Mesothelial cell of epicardium (in vitro differentiated cells): ENCODE measurements at regions not wholly inside any gene's neighbourhood (a gene's known extent, or its start where the extent isn't known, plus 50 kb on each side); places are given as distances from the start of the nearest gene placed in this dataset.

ENCODE experiments used
- DNase-seq, 2 experiments: peaks; one replicate each; pipeline ENCODE4 v3.0.0; 2021; ENCODE audit warnings: low spot score in 2 of 2; ENCODE audit not compliant: unreplicated experiment in 2 of 2
- H3K27ac Mint-ChIP-seq: 2 replicates; pipeline ENCODE4 v1.8.0; 2021; ENCODE audit warnings: mixed read lengths
- H3K27me3 Mint-ChIP-seq: 2 replicates; pipeline ENCODE4 v1.8.0; 2021; ENCODE audit warnings: low read depth, mixed read lengths
- H3K36me3 Mint-ChIP-seq: 2 replicates; pipeline ENCODE4 v1.8.0; 2021; ENCODE audit warnings: mixed read lengths
- H3K4me1 Mint-ChIP-seq: 2 replicates; pipeline ENCODE4 v1.8.0; 2021; ENCODE audit warnings: mixed read lengths
- H3K4me3 Mint-ChIP-seq: 2 replicates; pipeline ENCODE4 v1.8.0; 2021; ENCODE audit warnings: mild to moderate bottlenecking, moderate library complexity, mixed read lengths
- H3K9me3 Mint-ChIP-seq: 2 replicates; pipeline ENCODE4 v1.8.0; 2021; ENCODE audit warnings: mixed read lengths
- TF ChIP-seq, protein P1 (sequence below): fragments of 200-600 bp; sonication (generic); IDR thresholded peaks from one replicate; pipeline ENCODE4 v1.5.0; 2021; ENCODE audit warnings: antibody characterized with exemption; ENCODE audit not compliant: unreplicated experiment

DNA sequence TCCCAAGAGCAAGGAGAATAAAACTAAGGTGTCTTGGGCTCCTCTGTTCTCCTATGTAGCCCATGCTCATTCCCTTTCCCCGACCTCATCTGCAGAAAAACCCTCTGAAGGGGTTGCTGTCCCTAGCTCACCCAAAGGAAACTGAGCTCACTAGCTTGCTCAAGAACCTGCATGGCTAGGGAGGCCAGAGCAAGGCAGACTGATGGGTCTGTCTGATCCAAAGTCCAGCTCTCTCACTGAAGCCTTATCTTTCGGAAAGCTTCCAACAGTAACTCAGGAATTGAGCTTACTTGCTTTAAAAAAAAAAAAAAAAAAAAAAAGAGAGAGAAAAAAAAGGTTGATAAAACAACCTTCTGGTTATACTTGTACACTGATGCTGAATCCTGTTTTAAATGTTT is 141.4 kb upstream of the TOPAZ1 start:
- peaks cover 42% of the 10 kb centered on the region for H3K27me3 Mint-ChIP-seq
- H3K9me3 Mint-ChIP-seq, result peaks cover 3% of the 10 kb centered on the region
- H3K36me3 Mint-ChIP-seq, result no peaks in the 10 kb centered on the region

DNA sequence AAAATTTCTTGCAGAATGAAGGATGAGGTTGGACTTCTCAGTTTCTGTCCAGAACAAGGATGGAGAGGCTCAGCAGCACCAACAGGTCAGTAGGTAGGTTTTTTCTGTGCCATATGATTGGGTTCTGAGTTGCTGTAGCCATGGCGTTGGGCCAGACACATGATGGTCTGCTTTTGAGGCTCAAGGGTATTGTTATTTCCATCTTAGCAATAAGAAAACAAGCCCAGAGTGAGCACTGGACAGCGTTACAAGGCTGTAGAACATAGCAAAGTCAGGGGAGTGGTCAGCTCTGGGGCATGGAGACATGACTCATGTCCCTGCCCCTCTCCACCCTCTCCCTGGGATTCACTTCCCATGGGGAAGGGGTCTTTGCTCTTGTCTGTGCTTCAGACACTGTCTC is 137.6 kb upstream of the TOPAZ1 start:
- H3K27ac Mint-ChIP-seq, result no peak overlapping the region

More for the DNA sequence above, 141.4 kb upstream of the TOPAZ1 start:
- no peak overlapping the region for H3K27ac Mint-ChIP-seq
- TF ChIP-seq, protein P1, sequence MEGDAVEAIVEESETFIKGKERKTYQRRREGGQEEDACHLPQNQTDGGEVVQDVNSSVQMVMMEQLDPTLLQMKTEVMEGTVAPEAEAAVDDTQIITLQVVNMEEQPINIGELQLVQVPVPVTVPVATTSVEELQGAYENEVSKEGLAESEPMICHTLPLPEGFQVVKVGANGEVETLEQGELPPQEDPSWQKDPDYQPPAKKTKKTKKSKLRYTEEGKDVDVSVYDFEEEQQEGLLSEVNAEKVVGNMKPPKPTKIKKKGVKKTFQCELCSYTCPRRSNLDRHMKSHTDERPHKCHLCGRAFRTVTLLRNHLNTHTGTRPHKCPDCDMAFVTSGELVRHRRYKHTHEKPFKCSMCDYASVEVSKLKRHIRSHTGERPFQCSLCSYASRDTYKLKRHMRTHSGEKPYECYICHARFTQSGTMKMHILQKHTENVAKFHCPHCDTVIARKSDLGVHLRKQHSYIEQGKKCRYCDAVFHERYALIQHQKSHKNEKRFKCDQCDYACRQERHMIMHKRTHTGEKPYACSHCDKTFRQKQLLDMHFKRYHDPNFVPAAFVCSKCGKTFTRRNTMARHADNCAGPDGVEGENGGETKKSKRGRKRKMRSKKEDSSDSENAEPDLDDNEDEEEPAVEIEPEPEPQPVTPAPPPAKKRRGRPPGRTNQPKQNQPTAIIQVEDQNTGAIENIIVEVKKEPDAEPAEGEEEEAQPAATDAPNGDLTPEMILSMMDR, result no peak
- no peak for DNase-seq
- no peak overlapping the region for H3K4me3 Mint-ChIP-seq
- H3K4me1 Mint-ChIP-seq, result peaks cover 6% of the 10 kb centered on the region

DNA sequence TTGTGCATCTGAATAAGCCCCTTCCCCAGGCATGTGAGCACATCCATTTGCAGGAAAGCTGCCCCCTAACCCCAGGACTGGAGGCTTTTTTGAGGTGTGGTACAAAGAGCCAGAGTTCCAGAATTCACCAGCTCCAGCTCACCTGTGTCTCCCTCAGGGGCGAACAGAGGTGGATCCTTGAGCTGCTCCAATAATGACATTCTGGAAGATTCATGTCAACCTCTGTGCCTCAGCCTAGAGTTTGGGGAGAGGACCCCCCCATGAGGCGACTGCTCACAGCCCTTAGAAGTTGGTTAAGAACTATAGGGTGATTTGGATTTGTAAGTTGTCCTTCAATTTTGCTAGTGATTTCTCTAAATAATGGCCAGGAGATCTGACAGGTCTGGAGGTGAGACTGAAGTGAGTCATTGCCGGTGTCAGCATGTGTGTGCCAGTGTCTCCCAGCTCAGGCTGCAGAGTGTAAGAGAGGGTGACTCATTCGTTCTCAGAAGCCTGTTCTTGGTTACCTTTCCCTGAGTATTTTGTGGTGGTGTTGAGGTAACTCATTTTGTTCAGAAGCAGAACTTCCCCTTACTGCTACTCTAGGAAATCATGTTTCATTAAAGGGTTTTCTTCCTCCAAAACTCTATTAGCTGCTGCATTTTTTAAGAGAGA is 136.9 kb upstream of the TOPAZ1 start:
- Mint-ChIP-seq H3K27ac (no peak overlapping the region), H3K4me1 (peaks cover 19% of the 10 kb centered on the region), H3K4me3 (no peak overlapping the region), H3K9me3 (no peaks in the 10 kb centered on the region), H3K36me3 (no peaks in the 10 kb centered on the region), H3K27me3 (peaks cover 36% of the 10 kb centered on the region)
- TF ChIP-seq, protein P1, result no peak
- DNase-seq, result no peak

More for the DNA sequence above, 137.6 kb upstream of the TOPAZ1 start:
- H3K4me1 Mint-ChIP-seq, result peaks cover 19% of the 10 kb centered on the region
- no peak overlapping the region for H3K4me3 Mint-ChIP-seq
- no peak for DNase-seq
- peaks cover 39% of the 10 kb centered on the region for H3K27me3 Mint-ChIP-seq
- TF ChIP-seq, protein P1, result no peak
- H3K9me3 Mint-ChIP-seq, result no peaks in the 10 kb centered on the region
- no peaks in the 10 kb centered on the region for H3K36me3 Mint-ChIP-seq

DNA sequence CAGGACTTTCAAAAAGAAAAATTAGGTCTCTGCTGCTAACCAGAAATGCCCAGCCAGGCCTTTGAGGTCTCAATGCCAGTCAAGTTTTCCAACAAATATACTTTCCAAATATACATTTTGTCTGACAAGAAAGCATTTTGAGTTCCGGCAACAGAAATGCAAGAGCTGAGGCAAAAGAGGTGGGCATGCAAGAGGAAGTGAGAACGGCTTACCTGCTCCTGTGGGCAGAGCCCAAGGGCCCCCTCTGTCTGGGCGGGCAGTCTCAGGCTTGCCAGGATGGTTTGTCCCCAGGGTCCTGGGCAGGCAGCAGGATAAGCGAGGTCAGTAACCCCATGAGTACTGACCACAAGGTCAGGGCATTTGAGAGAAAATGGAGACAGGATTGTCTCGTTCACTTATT is 136.1 kb upstream of the TOPAZ1 start:
- Mint-ChIP-seq H3K4me3 (no peak overlapping the region), H3K27ac (no peak overlapping the region), H3K27me3 (peaks cover 33% of the 10 kb centered on the region), H3K9me3 (no peaks in the 10 kb centered on the region), H3K4me1 (peaks cover 19% of the 10 kb centered on the region), H3K36me3 (no peaks in the 10 kb centered on the region)
- TF ChIP-seq, protein P1, result no peak
- no peak for DNase-seq

DNA sequence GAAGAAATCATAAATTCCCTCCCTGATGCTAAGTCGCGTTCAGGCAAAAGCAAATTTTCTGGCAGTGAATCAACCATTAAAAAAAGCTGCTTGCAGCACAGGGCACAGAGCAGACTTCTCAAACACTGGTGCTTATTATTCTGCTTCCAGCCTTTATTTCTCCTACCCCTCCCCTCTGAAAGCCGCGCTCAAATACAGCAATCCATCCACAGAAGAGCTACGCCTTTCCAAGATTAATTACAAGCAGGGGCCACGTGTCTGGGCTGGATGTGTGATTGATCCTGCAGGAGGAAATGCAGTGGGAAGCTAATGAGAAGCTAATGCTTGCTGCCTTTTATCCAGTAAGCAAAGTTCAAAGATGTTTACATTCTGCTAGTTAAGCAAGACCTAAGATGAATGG is 134.9 kb upstream of the TOPAZ1 start:
- Mint-ChIP-seq H3K36me3 (no peaks in the 10 kb centered on the region), H3K27ac (no peak overlapping the region), H3K4me1 (peaks cover 19% of the 10 kb centered on the region), H3K9me3 (no peaks in the 10 kb centered on the region), H3K27me3 (peaks cover 25% of the 10 kb centered on the region), H3K4me3 (no peak overlapping the region)
- DNase-seq, result no peak
- TF ChIP-seq, protein P1, result no peak
